ENCODE measurements at regions not wholly inside any gene's neighbourhood (a gene's known extent, or its start where the extent isn't known, plus 50 kb on each side); places are given as distances from the start of the nearest gene placed in this dataset.

GRCh38 chrY:13082748-13083147, 178.1 kb downstream of the DDX3Y start:
- Histone ChIP-seq H3K27me3 (ENCODE audit: control insufficient read depth in 2 of 2, insufficient read depth in 2 of 2, low read length in 2 of 2) (no peaks in the 10 kb centered on the region), H3K4me1 (ENCODE audit: control insufficient read depth in 2 of 2, insufficient read depth in 2 of 2, low read length in 2 of 2) (no peaks in the 10 kb centered on the region), H3K27ac (ENCODE audit: low read depth, low read length) (no peak overlapping the region), H3K9me3 (ENCODE audit: control insufficient read depth in 2 of 3, low read length in 3 of 3) (no peaks in the 10 kb centered on the region), H3K4me3 (ENCODE audit: low read length) (no peak overlapping the region), H3K36me3 (ENCODE audit: control insufficient read depth in 2 of 3, insufficient read depth in 3 of 3, low read length in 3 of 3) (no peaks in the 10 kb centered on the region)
- Mint-ChIP-seq H3K9me3 (no peaks in the 10 kb centered on the region), H3K4me3 (no peak overlapping the region), H3K27me3 (no peaks in the 10 kb centered on the region), H3K36me3 (peaks cover 0 to 2% (median 0%) of the 10 kb centered on the region in 5 donors), H3K27ac (no peak overlapping the region), H3K4me1 (peaks cover 0 to 6% (median 0%) of the 10 kb centered on the region in 7 donors)
- POLR2A ChIA-PET = no interaction called here
- intact Hi-C loops (cut with micrococcal nuclease) = no loop called here
- no peak for DNase-seq
- ATAC-seq = no peak
- CTCF ChIA-PET = no interaction called here

- intact Hi-C loops (cut with micrococcal nuclease) = loop anchor here in 1 of 2 donors (10.0 kb wide), 1 partner anchor 167 kb away; no protein-coding TSS in a partner anchor
- Histone ChIP-seq H3K27me3 (ENCODE audit: control insufficient read depth in 2 of 2, insufficient read depth in 2 of 2, low read length in 2 of 2) (no peaks in the 10 kb centered on the region), H3K27ac (ENCODE audit: low read depth, low read length) (no peak overlapping the region), H3K4me1 (ENCODE audit: control insufficient read depth in 2 of 2, insufficient read depth in 2 of 2, low read length in 2 of 2) (no peaks in the 10 kb centered on the region), H3K9me3 (ENCODE audit: control insufficient read depth in 2 of 3, low read length in 3 of 3) (no peaks in the 10 kb centered on the region), H3K4me3 (ENCODE audit: low read length) (no peak overlapping the region), H3K36me3 (ENCODE audit: control insufficient read depth in 2 of 3, insufficient read depth in 3 of 3, low read length in 3 of 3) (no peaks in the 10 kb centered on the region)
- no peak for ATAC-seq
- Mint-ChIP-seq H3K27me3 (peaks cover 0 to 5% (median 4%) of the 10 kb centered on the region in 5 donors), H3K4me3 (no peak overlapping the region), H3K36me3 (peaks cover 0 to 3% (median 0%) of the 10 kb centered on the region in 5 donors), H3K9me3 (peaks cover 0 to 12% (median 0%) of the 10 kb centered on the region in 11 donors), H3K4me1 (peaks cover 0 to 24% (median 0%) of the 10 kb centered on the region in 7 donors), H3K27ac (no peak overlapping the region)
- CTCF ChIA-PET = no interaction called here
- no peak for DNase-seq
- POLR2A ChIA-PET = no interaction called here
Measured at GRCh38 chrY:13091575-13091974, 186.9 kb downstream of the DDX3Y start.

- Histone ChIP-seq H3K27ac (ENCODE audit: low read depth, low read length) (no peak overlapping the region), H3K4me3 (ENCODE audit: low read length) (no peak overlapping the region), H3K27me3 (ENCODE audit: control insufficient read depth in 2 of 2, insufficient read depth in 2 of 2, low read length in 2 of 2) (no peaks in the 10 kb centered on the region), H3K4me1 (ENCODE audit: control insufficient read depth in 2 of 2, insufficient read depth in 2 of 2, low read length in 2 of 2) (no peaks in the 10 kb centered on the region), H3K9me3 (ENCODE audit: control insufficient read depth in 2 of 3, low read length in 3 of 3) (no peaks in the 10 kb centered on the region), H3K36me3 (ENCODE audit: control insufficient read depth in 2 of 3, insufficient read depth in 3 of 3, low read length in 3 of 3) (no peaks in the 10 kb centered on the region)
- Mint-ChIP-seq H3K27me3 (peaks cover 0 to 9% (median 4%) of the 10 kb centered on the region in 5 donors), H3K4me3 (peak overlapping the region in 1 of 10 donors; percentile 40), H3K9me3 (peaks cover 0 to 12% (median 0%) of the 10 kb centered on the region in 11 donors), H3K36me3 (peaks cover 0 to 3% (median 0%) of the 10 kb centered on the region in 5 donors), H3K4me1 (peaks cover 0 to 24% (median 0%) of the 10 kb centered on the region in 7 donors), H3K27ac (no peak overlapping the region)
- ChIA-PET POLR2A (no interaction called here), CTCF (no interaction called here)
- ATAC-seq (no peak), DNase-seq (no peak)
- intact Hi-C loops (cut with micrococcal nuclease) = loop anchor here in 1 of 2 donors (10.0 kb wide), 1 partner anchor 168 kb away; no protein-coding TSS in a partner anchor
Measured at GRCh38 chrY:13092986-13093385, 188.3 kb downstream of the DDX3Y start.

- intact Hi-C loops (cut with micrococcal nuclease) = loop anchor here in 1 of 2 donors (10.0 kb wide), 1 partner anchor 169 kb away; no protein-coding TSS in a partner anchor
- Mint-ChIP-seq H3K4me3 (peak overlapping the region in 1 of 10 donors; percentile 23), H3K9me3 (peaks cover 0 to 12% (median 1%) of the 10 kb centered on the region in 11 donors), H3K36me3 (peaks cover 0 to 4% (median 0%) of the 10 kb centered on the region in 5 donors), H3K27me3 (peaks cover 0 to 9% (median 6%) of the 10 kb centered on the region in 5 donors), H3K4me1 (peaks cover 0 to 24% (median 0%) of the 10 kb centered on the region in 7 donors), H3K27ac (no peak overlapping the region)
- ChIA-PET POLR2A (no interaction called here), CTCF (no interaction called here)
- no peak overlapping the region for H3K27ac ChIP-seq (ENCODE audit: low read depth, low read length)
- DNase-seq (no peak), ATAC-seq (no peak)
- no peaks in the 10 kb centered on the region for H3K36me3 ChIP-seq (ENCODE audit: control insufficient read depth in 2 of 3, insufficient read depth in 3 of 3, low read length in 3 of 3)
- no peaks in the 10 kb centered on the region for H3K27me3 ChIP-seq (ENCODE audit: control insufficient read depth in 2 of 2, insufficient read depth in 2 of 2, low read length in 2 of 2)
- no peaks in the 10 kb centered on the region for H3K4me1 ChIP-seq (ENCODE audit: control insufficient read depth in 2 of 2, insufficient read depth in 2 of 2, low read length in 2 of 2)
- H3K9me3 ChIP-seq (ENCODE audit: control insufficient read depth in 2 of 3, low read length in 3 of 3) = no peaks in the 10 kb centered on the region
- no peak overlapping the region for H3K4me3 ChIP-seq (ENCODE audit: low read length)
Measured at GRCh38 chrY:13093461-13093860, 188.8 kb downstream of the DDX3Y start.

GRCh38 chrY:13094411-13094810, 189.7 kb downstream of the DDX3Y start:
- peaks cover 0 to 24% (median 0%) of the 10 kb centered on the region in 7 donors for H3K4me1 Mint-ChIP-seq
- H3K36me3 Mint-ChIP-seq = peaks cover 0 to 4% (median 0%) of the 10 kb centered on the region in 5 donors
- peak in 1 of 9 donors; percentile 23 for DNase-seq
- intact Hi-C loops (cut with micrococcal nuclease) = loop anchor here in 1 of 2 donors (10.0 kb wide), 1 partner anchor 170 kb away; no protein-coding TSS in a partner anchor
- no peaks in the 10 kb centered on the region for H3K27me3 ChIP-seq (ENCODE audit: control insufficient read depth in 2 of 2, insufficient read depth in 2 of 2, low read length in 2 of 2)
- peak overlapping the region in 1 of 10 donors; percentile 45 for H3K4me3 Mint-ChIP-seq
- CTCF ChIA-PET = no interaction called here
- H3K9me3 ChIP-seq (ENCODE audit: control insufficient read depth in 2 of 3, low read length in 3 of 3) = no peaks in the 10 kb centered on the region
- H3K27ac ChIP-seq (ENCODE audit: low read depth, low read length) = no peak overlapping the region
- ATAC-seq = no peak
- H3K4me3 ChIP-seq (ENCODE audit: low read length) = no peak overlapping the region
- no peaks in the 10 kb centered on the region for H3K36me3 ChIP-seq (ENCODE audit: control insufficient read depth in 2 of 3, insufficient read depth in 3 of 3, low read length in 3 of 3)
- H3K4me1 ChIP-seq (ENCODE audit: control insufficient read depth in 2 of 2, insufficient read depth in 2 of 2, low read length in 2 of 2) = no peaks in the 10 kb centered on the region
- POLR2A ChIA-PET = no interaction called here
- H3K27ac Mint-ChIP-seq = peak overlapping the region in 1 of 9 donors; percentile 68
- peaks cover 0 to 16% (median 9%) of the 10 kb centered on the region in 5 donors for H3K27me3 Mint-ChIP-seq
- peaks cover 0 to 12% (median 2%) of the 10 kb centered on the region in 11 donors for H3K9me3 Mint-ChIP-seq

- Mint-ChIP-seq H3K4me3 (peak overlapping the region in 1 of 10 donors; percentile 26), H3K27me3 (peaks cover 0 to 16% (median 9%) of the 10 kb centered on the region in 5 donors), H3K9me3 (peaks cover 0 to 12% (median 0%) of the 10 kb centered on the region in 11 donors), H3K36me3 (peaks cover 0 to 4% (median 0%) of the 10 kb centered on the region in 5 donors), H3K27ac (no peak overlapping the region), H3K4me1 (peaks cover 0 to 24% (median 0%) of the 10 kb centered on the region in 7 donors)
- ChIA-PET POLR2A (no interaction called here), CTCF (no interaction called here)
- DNase-seq (no peak), ATAC-seq (no peak)
- no peak overlapping the region for H3K4me3 ChIP-seq (ENCODE audit: low read length)
- no peaks in the 10 kb centered on the region for H3K36me3 ChIP-seq (ENCODE audit: control insufficient read depth in 2 of 3, insufficient read depth in 3 of 3, low read length in 3 of 3)
- no peak overlapping the region for H3K27ac ChIP-seq (ENCODE audit: low read depth, low read length)
- H3K9me3 ChIP-seq (ENCODE audit: control insufficient read depth in 2 of 3, low read length in 3 of 3) = no peaks in the 10 kb centered on the region
- intact Hi-C loops (cut with micrococcal nuclease) = loop anchor here in 1 of 2 donors (10.0 kb wide), 1 partner anchor 170 kb away; no protein-coding TSS in a partner anchor
- no peaks in the 10 kb centered on the region for H3K4me1 ChIP-seq (ENCODE audit: control insufficient read depth in 2 of 2, insufficient read depth in 2 of 2, low read length in 2 of 2)
- no peaks in the 10 kb centered on the region for H3K27me3 ChIP-seq (ENCODE audit: control insufficient read depth in 2 of 2, insufficient read depth in 2 of 2, low read length in 2 of 2)
Measured at GRCh38 chrY:13094904-13095600, 190.4 kb downstream of the DDX3Y start.
